Osteoblast (primary cell): ENCODE measurements at regions not wholly inside any gene's neighbourhood (a gene's known extent, or its start where the extent isn't known, plus 50 kb on each side); places are given as distances from the start of the nearest gene placed in this dataset. TPM values are rescaled to one million over a fixed set of nuclear protein-coding genes. Genes with fewer than 3 reads are reported as not detected.

Experiments used
- DNase-seq: peaks from one replicate; pipeline ENCODE4 v3.0.0; 2011; ENCODE audit warnings: low spot score, mixed read lengths; ENCODE audit not compliant: insufficient read length; ENCODE audit errors: missing footprints
- H2AFZ ChIP-seq: 2 replicates; pipeline ENCODE4 v1.6.0; 2011; ENCODE audit warnings: mild to moderate bottlenecking, low read length
- H3K27ac ChIP-seq: 2 replicates; pipeline ENCODE4 v1.5.1; 2011; ENCODE audit warnings: mild to moderate bottlenecking, low read depth, low read length, moderate library complexity
- H3K27me3 ChIP-seq: 2 replicates; pipeline ENCODE4 v1.6.0; 2012; ENCODE audit warnings: mild to moderate bottlenecking, control low read depth, inconsistent platforms, low read length, moderate library complexity; ENCODE audit not compliant: insufficient read depth
- H3K36me3 ChIP-seq: 2 replicates; pipeline ENCODE4 v1.5.1; 2011; ENCODE audit warnings: mild to moderate bottlenecking, low read length, control low read depth, moderate library complexity; ENCODE audit not compliant: insufficient read depth
- H3K4me1 ChIP-seq: 2 replicates; pipeline ENCODE4 v1.5.1; 2011; ENCODE audit warnings: mild to moderate bottlenecking, low read length, control low read depth, moderate library complexity; ENCODE audit not compliant: insufficient read depth
- H3K4me2 ChIP-seq: 2 replicates; pipeline ENCODE4 v1.6.0; 2011; ENCODE audit warnings: mild to moderate bottlenecking, low read length; ENCODE audit not compliant: insufficient read depth
- H3K4me3 ChIP-seq: fragments of 200-600 bp; sonication (generic); 3 replicates; pipeline ENCODE4 v1.5.1; 2012; ENCODE audit warnings: mild to moderate bottlenecking, low read length, inconsistent platforms; ENCODE audit not compliant: insufficient read depth
- H3K79me2 ChIP-seq: 2 replicates; pipeline ENCODE4 v1.6.0; 2012; ENCODE audit warnings: mild to moderate bottlenecking, low read length, control low read depth, inconsistent platforms; ENCODE audit not compliant: insufficient read depth
- H3K9me3 ChIP-seq: 2 replicates; pipeline ENCODE4 v1.5.1; 2011; ENCODE audit warnings: low read depth, low read length, control low read depth
- H4K20me1 ChIP-seq: 2 replicates; pipeline ENCODE4 v1.6.0; 2012; ENCODE audit warnings: mild to moderate bottlenecking, low read length, control low read depth; ENCODE audit not compliant: insufficient read depth
- small RNA-seq: library from RNA; depleted of rRNA; stranded (forward); fragments of <200 nt; gene quantifications from one replicate; pipeline ENCODE3, GENCODE V24; 2012
- TF ChIP-seq, protein P1 (sequence below): IDR thresholded peaks from 2 replicates; pipeline ENCODE4 v1.5.1; 2011; ENCODE audit warnings: mild to moderate bottlenecking, low read depth, low read length, moderate library complexity; ENCODE audit errors: extremely low read depth

DNA sequence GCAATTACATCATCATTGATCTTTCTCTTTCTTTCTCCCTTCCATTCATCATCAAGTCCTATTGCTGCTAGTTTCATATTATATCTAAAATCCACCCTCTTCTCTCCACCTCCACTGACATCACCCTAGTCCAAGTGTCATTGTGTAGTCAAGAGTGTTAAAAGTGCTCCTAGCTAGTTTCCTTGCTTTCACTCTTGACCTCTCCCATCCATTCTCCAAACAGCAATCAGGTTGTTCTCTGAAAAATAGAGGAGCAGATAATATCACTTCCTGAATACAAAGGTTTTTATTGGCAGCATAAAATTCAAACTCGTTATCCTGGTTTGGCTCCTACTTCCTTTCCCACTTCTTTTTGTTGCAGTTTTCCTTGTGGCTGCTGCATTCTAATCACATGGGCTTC, 61.6 kb upstream of the PHF14 start:
- Histone ChIP-seq H3K36me3 (no peaks in the 10 kb centered on the region), H3K4me3 (no peak overlapping the region), H3K27me3 (no peaks in the 10 kb centered on the region), H3K4me2 (no peak overlapping the region), H3K9me3 (no peaks in the 10 kb centered on the region), H3K79me2 (no peaks in the 10 kb centered on the region), H4K20me1 (no peaks in the 10 kb centered on the region), H2AFZ (no peak overlapping the region), H3K4me1 (no peaks in the 10 kb centered on the region), H3K27ac (no peak overlapping the region)
- TF ChIP-seq, protein P1, sequence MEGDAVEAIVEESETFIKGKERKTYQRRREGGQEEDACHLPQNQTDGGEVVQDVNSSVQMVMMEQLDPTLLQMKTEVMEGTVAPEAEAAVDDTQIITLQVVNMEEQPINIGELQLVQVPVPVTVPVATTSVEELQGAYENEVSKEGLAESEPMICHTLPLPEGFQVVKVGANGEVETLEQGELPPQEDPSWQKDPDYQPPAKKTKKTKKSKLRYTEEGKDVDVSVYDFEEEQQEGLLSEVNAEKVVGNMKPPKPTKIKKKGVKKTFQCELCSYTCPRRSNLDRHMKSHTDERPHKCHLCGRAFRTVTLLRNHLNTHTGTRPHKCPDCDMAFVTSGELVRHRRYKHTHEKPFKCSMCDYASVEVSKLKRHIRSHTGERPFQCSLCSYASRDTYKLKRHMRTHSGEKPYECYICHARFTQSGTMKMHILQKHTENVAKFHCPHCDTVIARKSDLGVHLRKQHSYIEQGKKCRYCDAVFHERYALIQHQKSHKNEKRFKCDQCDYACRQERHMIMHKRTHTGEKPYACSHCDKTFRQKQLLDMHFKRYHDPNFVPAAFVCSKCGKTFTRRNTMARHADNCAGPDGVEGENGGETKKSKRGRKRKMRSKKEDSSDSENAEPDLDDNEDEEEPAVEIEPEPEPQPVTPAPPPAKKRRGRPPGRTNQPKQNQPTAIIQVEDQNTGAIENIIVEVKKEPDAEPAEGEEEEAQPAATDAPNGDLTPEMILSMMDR: no peak
- DNase-seq: no peak

DNA sequence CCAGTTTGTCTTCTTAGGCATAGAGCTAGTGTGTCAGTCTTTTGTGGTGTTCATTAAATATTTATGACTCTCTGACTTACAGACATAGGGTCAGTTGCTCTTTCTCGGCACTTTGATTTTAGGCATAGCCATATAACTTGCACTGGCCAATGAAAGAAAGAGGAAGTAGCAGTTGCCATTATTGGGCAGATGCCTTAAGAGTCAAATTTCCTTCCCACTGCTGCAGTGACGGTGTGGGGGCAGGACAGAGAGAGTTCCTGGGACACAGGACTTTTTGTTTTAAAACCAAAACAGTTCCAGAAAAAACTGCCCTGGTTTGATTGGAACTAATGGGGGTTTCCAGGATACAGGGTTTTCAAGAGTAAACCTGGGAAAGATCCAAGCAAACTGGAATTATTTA, 60.2 kb upstream of the PHF14 start:
- H3K27me3 ChIP-seq: no peaks in the 10 kb centered on the region
- no peaks in the 10 kb centered on the region for H3K9me3 ChIP-seq
- DNase-seq: no peak
- no peaks in the 10 kb centered on the region for H3K79me2 ChIP-seq
- H4K20me1 ChIP-seq: no peaks in the 10 kb centered on the region
- no peak overlapping the region for H2AFZ ChIP-seq
- H3K4me1 ChIP-seq: no peaks in the 10 kb centered on the region
- TF ChIP-seq, protein P1: no peak
- H3K36me3 ChIP-seq: no peaks in the 10 kb centered on the region
- no peak overlapping the region for H3K4me2 ChIP-seq
- H3K27ac ChIP-seq: no peak overlapping the region
- H3K4me3 ChIP-seq: no peak overlapping the region

DNA sequence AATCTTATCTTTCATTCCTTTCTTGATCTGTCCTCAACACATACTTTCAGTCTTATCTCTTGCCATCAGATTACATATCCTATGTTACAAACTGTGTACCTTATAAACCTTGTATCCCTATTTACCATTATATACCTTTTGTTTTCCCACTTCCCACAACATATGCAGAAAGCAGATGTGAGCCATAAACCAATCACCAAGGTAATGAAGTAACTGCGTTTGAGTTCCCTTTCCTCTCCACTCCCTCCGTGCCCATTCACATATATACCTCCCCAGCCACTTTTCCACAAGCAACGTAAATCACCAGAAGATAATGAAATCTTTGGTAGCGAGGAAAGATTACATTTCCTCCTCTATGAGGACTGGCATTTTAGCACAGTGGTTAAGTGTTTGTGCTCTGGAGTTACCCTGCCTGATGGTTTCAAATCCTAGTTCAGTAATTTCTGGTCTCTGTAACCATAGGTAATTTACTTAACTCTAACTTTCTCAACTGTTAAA, 55.5 kb upstream of the PHF14 start:
- Histone ChIP-seq H4K20me1 (no peaks in the 10 kb centered on the region), H3K9me3 (no peaks in the 10 kb centered on the region), H3K79me2 (no peaks in the 10 kb centered on the region), H3K4me3 (no peak overlapping the region), H2AFZ (no peak overlapping the region), H3K27me3 (no peaks in the 10 kb centered on the region), H3K4me2 (no peak overlapping the region), H3K36me3 (no peaks in the 10 kb centered on the region), H3K4me1 (no peaks in the 10 kb centered on the region), H3K27ac (no peak overlapping the region)
- TF ChIP-seq, protein P1: no peak
- no peak for DNase-seq

DNA sequence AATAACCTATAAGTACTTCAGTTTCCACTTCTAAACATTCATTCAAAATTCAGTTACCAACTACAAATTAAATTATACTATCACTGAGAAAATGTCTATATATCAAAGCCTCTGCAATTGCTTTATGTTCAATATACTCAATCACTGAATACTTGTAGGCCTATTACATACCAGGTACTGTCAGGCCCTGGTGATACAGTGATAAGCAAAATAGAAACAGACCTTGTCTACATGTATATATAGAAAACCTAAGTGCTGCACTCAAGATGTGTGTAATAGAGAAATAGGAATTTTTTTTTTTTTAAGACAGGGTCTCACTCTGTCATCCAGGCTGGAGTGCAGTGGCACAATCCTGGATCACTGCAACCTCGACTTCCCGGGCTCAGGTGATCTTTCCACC, 53.7 kb upstream of the PHF14 start:
- Histone ChIP-seq H2AFZ (no peak overlapping the region), H3K9me3 (no peaks in the 10 kb centered on the region), H3K36me3 (no peaks in the 10 kb centered on the region), H3K27me3 (no peaks in the 10 kb centered on the region), H3K27ac (no peak overlapping the region), H4K20me1 (no peaks in the 10 kb centered on the region), H3K4me3 (no peak overlapping the region), H3K4me2 (no peak overlapping the region), H3K4me1 (no peaks in the 10 kb centered on the region), H3K79me2 (no peaks in the 10 kb centered on the region)
- DNase-seq: no peak
- TF ChIP-seq, protein P1: no peak

Small RNA genes in the stretch of these regions (small RNA-seq; reads per million reads assigned to genes)
- gene AC004852.1 (not detected), gene AC009945.1 (not detected), gene RF00012 (not detected), gene RF00019 (not detected)
